Heart right ventricle (tissue), 16 donors: ENCODE measurements at regions not wholly inside any gene's neighbourhood (a gene's known extent, or its start where the extent isn't known, plus 50 kb on each side); places are given as distances from the start of the nearest gene placed in this dataset.

Experiments used
- ATAC-seq, 8 donors: fragments of 200-7000 bp; cut with Tn5 transposase; one replicate each; pipeline ENCODE4 v1.9.1; 2020; ENCODE audit warnings: mild to moderate bottlenecking in 8 of 8, moderate library complexity in 8 of 8, moderate number of reproducible peaks in 1 of 8
- DNase-seq, 2 donors: peaks; one replicate each; pipeline ENCODE4 v3.0.0-alpha.2; 2020
- H3K27ac ChIP-seq, 10 donors: fragments of 200-600 bp; sonication (generic) in 2 of 10; one replicate each; pipeline versions ENCODE4 v1.5.0 to v1.8.0; 2020 to 2022; ENCODE audit warnings: mild to moderate bottlenecking in 3 of 10
- H3K27me3 ChIP-seq, 7 donors: fragments of 200-600 bp; one replicate each; pipeline ENCODE4 v1.8.0; 2021 to 2022; ENCODE audit warnings: mild to moderate bottlenecking in 2 of 7
- H3K36me3 ChIP-seq, 9 donors: fragments of 200-600 bp; sonication (generic) in 1 of 9; one replicate each; pipeline versions ENCODE4 v1.5.0 to v1.8.0; 2020 to 2022; ENCODE audit warnings: mild to moderate bottlenecking in 2 of 9
- H3K4me1 ChIP-seq, 9 donors: fragments of 200-600 bp; sonication (generic) in 1 of 9; one replicate each; pipeline versions ENCODE4 v1.5.0 to v1.8.0; 2020 to 2022; ENCODE audit warnings: mild to moderate bottlenecking in 4 of 9
- H3K4me3 ChIP-seq, 10 donors: fragments of 200-600 bp; sonication (generic) in 2 of 10; one replicate each; pipeline versions ENCODE4 v1.5.0 to v1.8.0; 2020 to 2022; ENCODE audit warnings: mild to moderate bottlenecking in 7 of 10, moderate library complexity in 2 of 10
- H3K9me3 ChIP-seq, 11 donors: fragments of 200-600 bp in 10 of 11; sonication (generic) in 2 of 11; one replicate each; pipeline versions ENCODE4 v1.5.0 to v1.8.0; 2013 to 2022; ENCODE audit warnings: mild to moderate bottlenecking in 2 of 11, control low read depth in 1 of 11, moderate library complexity in 1 of 11
- WGBS, 2 donors: extraction: QIAGEN DNeasy Blood & Tissue Kit; methylation state at CpG; one replicate each; pipeline ENCODE4 v1.1.7; 2013; ENCODE audit warnings: inconsistent platforms in 1 of 2; 5-methylcytosine and 5-hydroxymethylcytosine counted together
- intact Hi-C, 10 donors: fragments of 100-400 bp; cut with DNase I; formaldehyde crosslinking; loops; one replicate each; pipeline versions ENCODE4 v1.11.1 to v1.14.2; 2022
- TF ChIP-seq, protein P1 (sequence below), 9 donors: fragments of 200-600 bp; sonication (generic) in 2 of 9; IDR thresholded peaks; one replicate each; pipeline versions ENCODE4 v1.5.0 to v1.8.0; 2021 to 2022; ENCODE audit warnings: antibody characterized with exemption in 9 of 9, mild to moderate bottlenecking in 5 of 9, moderate library complexity in 1 of 9
- donor health status: Arrhythmogenic right ventricular cardiomyopathy.
- donor health status: ischemic (EF 13 %, LVEDD 7.1; RV severe dilation, severe dysfunction).
- donor health status: healthy with polysubstance abuse.
- donor health status: DM: no; HTN: yes; CAD: no.
- donor health status: DM: no; HTN: no; CAD: no.
- donor health status: ischemic (EF 25% LVEDD 6.9; RV normal size, moderate dysfunction).
- donor health status: ischemic (EF 25% LVEDD 5.7; RV mildly dilated, moderate dysfunction).
- donor health status: healthy.
- donor health status: DM: yes; HTN: yes; CAD: no.
- donor health status: Ischemic cardiomyopathy.
- donor health status: ischemic (EF 35%, LVEDD 5.7; RV mildly dilated, moderate dysfunction).
- donor health status: nonischemic (EF 11% LVEDD 7.7; RV severe dilation, severe dysfunction).
- donor health status: DM: yes; HTN: yes; CAD: no.
- donor health status: PGD.
- donor health status: ischemic (EF 29% LVEDD 5.4; RV normal size, mild dysfunction).
- donor health status: nonischemic (EF 23%, LVEDD 6.1; RV moderate dilation, normal function).

DNA sequence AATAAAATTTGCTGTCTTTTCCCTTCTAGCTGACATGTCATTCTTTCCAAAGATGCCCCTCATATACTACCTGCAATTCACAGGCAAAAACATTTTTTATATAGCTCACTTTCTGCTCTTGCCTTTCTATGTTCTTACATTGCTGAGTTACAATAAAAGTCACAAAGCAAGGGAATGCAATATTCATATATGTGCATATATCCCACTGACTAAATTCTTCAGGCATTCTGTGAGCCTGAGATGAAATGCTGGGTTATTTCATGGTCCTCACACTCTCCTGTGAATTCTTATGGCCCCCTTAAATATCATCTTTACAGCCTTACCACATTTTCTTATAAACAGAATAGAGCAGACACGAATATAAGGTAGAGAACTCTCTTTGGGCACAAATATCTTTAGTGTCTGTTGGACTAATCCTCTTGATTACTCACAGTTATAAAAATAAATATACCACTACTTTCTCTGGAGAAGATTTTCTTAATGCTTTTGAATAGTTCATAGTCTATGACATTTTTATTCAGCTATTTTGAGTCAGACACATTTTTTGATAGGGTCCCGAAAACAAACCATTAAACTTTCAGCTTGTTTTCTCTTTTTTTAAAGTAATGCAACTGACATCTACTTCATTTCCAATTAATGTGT lies 84.1 kb upstream of the H2AZ1 start:
- H3K27me3 ChIP-seq = no peaks in the 10 kb centered on the region
- no peaks in the 10 kb centered on the region for H3K36me3 ChIP-seq
- ATAC-seq (no peak), DNase-seq (no peak)
- H3K4me1 ChIP-seq = no peaks in the 10 kb centered on the region
- intact Hi-C loops = no loop called here
- H3K27ac ChIP-seq = no peak overlapping the region
- WGBS, 2 donors = 72 to 84% methylated on average over 2 of the region's 2 CpGs
- TF ChIP-seq, protein P1, sequence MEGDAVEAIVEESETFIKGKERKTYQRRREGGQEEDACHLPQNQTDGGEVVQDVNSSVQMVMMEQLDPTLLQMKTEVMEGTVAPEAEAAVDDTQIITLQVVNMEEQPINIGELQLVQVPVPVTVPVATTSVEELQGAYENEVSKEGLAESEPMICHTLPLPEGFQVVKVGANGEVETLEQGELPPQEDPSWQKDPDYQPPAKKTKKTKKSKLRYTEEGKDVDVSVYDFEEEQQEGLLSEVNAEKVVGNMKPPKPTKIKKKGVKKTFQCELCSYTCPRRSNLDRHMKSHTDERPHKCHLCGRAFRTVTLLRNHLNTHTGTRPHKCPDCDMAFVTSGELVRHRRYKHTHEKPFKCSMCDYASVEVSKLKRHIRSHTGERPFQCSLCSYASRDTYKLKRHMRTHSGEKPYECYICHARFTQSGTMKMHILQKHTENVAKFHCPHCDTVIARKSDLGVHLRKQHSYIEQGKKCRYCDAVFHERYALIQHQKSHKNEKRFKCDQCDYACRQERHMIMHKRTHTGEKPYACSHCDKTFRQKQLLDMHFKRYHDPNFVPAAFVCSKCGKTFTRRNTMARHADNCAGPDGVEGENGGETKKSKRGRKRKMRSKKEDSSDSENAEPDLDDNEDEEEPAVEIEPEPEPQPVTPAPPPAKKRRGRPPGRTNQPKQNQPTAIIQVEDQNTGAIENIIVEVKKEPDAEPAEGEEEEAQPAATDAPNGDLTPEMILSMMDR (IDR thresholded peaks at IDR 0.05) = no peak
- peaks cover 0 to 8% (median 0%) of the 10 kb centered on the region in 11 donors for H3K9me3 ChIP-seq
- no peak overlapping the region for H3K4me3 ChIP-seq

DNA sequence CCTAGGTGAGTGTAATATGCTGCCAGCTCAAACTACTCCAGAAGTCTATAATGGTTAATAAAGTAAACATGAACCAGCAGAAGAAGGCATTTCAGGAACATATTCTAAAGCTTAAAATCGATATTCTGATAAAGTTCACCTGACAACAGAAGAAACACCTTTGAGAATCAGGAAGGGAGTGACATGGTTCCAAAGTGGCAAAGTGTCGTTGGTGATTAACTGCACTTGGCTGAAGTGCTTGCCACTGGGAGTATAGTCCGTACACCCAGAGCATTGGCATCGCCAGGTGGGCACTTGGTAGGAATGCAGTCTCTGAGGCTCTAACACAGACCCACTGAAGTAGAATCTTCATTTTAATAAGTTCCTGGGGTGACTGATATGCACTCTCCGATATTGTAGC lies 76.0 kb upstream of the H2AZ1 start:
- Histone ChIP-seq H3K4me3 (no peak overlapping the region), H3K27me3 (no peaks in the 10 kb centered on the region), H3K27ac (no peak overlapping the region), H3K4me1 (no peaks in the 10 kb centered on the region), H3K9me3 (no peaks in the 10 kb centered on the region), H3K36me3 (no peaks in the 10 kb centered on the region)
- TF ChIP-seq, protein P1 (IDR thresholded peaks at IDR 0.05) = no peak
- 85 to 87% methylated on average over 5 of the region's 5 CpGs for WGBS, 2 donors
- intact Hi-C loops = no loop called here
- ATAC-seq (no peak), DNase-seq (no peak)

DNA sequence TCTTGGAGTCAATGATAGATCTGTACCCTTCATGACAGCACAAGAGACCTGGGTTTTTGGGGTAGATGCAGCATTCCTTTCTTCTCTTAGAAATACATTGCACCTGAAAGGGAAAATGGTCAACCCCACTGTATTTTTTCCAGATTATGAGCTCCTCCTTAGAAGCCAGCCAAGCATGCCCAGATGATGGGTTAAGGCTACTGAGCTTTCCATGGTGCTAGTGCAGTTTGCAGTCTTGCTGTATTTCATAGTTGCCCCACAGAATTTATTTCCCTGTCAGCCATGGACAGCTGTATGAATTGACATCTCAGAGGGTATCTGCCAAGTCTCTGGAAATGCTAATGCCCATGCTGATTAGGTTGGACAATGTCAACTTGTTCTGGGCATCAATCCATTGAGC lies 73.7 kb upstream of the H2AZ1 start:
- intact Hi-C loops = no loop called here
- TF ChIP-seq, protein P1 (IDR thresholded peaks at IDR 0.05) = no peak
- ATAC-seq (no peak), DNase-seq (no peak)
- Histone ChIP-seq H3K27me3 (no peaks in the 10 kb centered on the region), H3K36me3 (no peaks in the 10 kb centered on the region), H3K4me3 (no peak overlapping the region), H3K9me3 (peaks cover 0 to 11% (median 0%) of the 10 kb centered on the region in 11 donors), H3K27ac (no peak overlapping the region), H3K4me1 (no peaks in the 10 kb centered on the region)

DNA sequence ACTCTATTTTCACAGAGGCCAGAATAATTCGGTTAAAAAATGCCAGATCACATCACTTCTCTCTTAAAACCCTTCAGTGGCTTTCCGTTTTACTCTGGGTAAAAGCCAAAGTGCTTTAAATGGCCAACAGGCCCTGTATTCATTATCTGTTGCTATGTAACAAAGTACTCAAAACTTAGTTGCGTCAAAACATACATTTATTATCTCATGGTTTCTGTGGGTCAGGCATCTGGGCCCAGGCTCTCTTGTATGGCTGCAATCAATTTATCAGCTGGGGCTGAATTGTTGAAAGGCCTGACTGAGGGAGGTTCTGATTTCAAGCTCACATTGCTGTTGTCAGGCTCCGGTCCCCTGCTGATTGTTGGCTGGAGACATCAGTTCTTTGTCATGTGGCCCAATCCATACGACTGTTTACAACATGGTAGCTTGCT lies 72.7 kb upstream of the H2AZ1 start:
- Histone ChIP-seq H3K4me3 (no peak overlapping the region), H3K9me3 (peaks cover 0 to 11% (median 0%) of the 10 kb centered on the region in 11 donors), H3K4me1 (no peaks in the 10 kb centered on the region), H3K27me3 (no peaks in the 10 kb centered on the region), H3K36me3 (no peaks in the 10 kb centered on the region), H3K27ac (no peak overlapping the region)
- ATAC-seq (no peak), DNase-seq (no peak)
- TF ChIP-seq, protein P1 (IDR thresholded peaks at IDR 0.05) = no peak
- 17 to 20% methylated on average over 5 of the region's 5 CpGs for WGBS, 2 donors
- intact Hi-C loops = no loop called here
